ENCODE measurements at regions not wholly inside any gene's neighbourhood (a gene's known extent, or its start where the extent isn't known, plus 50 kb on each side); places are given as distances from the start of the nearest gene placed in this dataset.
"Not testable (repeated sequence)": the region's sequence is repeated elsewhere in the genome, so short reads cannot be mapped to it uniquely, and the experiment has no call there.

GRCh38 chr12:46515829-46516228 is 143.3 kb upstream of the SLC38A2 start:
- no peak for DNase-seq

GRCh38 chr12:46514886-46515285 is 142.3 kb upstream of the SLC38A2 start:
- no peak for DNase-seq

GRCh38 chr12:46510257-46510656 is 137.7 kb upstream of the SLC38A2 start:
- DNase-seq: not testable (repeated sequence)

- DNase-seq: no peak
These were observed 136.6 kb upstream of the SLC38A2 start for GRCh38 chr12:46509135-46509534.

GRCh38 chr12:46508651-46509050 is 136.1 kb upstream of the SLC38A2 start:
- no peak for DNase-seq

- DNase-seq: peak; percentile 36
These were observed 135.2 kb upstream of the SLC38A2 start for GRCh38 chr12:46507766-46508165.

GRCh38 chr12:46506961-46507360 is 134.4 kb upstream of the SLC38A2 start:
- DNase-seq: no peak

GRCh38 chr12:46506198-46506597 is 133.6 kb upstream of the SLC38A2 start:
- DNase-seq: no peak

- no peak for DNase-seq
These were observed 131.9 kb upstream of the SLC38A2 start for GRCh38 chr12:46504494-46504893.

- DNase-seq: no peak
These were observed 131.1 kb upstream of the SLC38A2 start for GRCh38 chr12:46503637-46504175.

- no peak for DNase-seq
These were observed 128.1 kb upstream of the SLC38A2 start for GRCh38 chr12:46500673-46501072.

- DNase-seq: no peak
These were observed 127.3 kb upstream of the SLC38A2 start for GRCh38 chr12:46499901-46500300.

GRCh38 chr12:46499226-46499625 is 126.7 kb upstream of the SLC38A2 start:
- DNase-seq: no peak

- DNase-seq: no peak
These were observed 125.2 kb upstream of the SLC38A2 start for GRCh38 chr12:46497739-46498138.

GRCh38 chr12:46494424-46494823 is 121.9 kb upstream of the SLC38A2 start:
- DNase-seq: peak; percentile 13

- no peak for DNase-seq
These were observed 121.2 kb upstream of the SLC38A2 start for GRCh38 chr12:46493834-46494181.

- no peak for DNase-seq
These were observed 120.7 kb upstream of the SLC38A2 start for GRCh38 chr12:46493150-46493833.

GRCh38 chr12:46492471-46493085 is 120.0 kb upstream of the SLC38A2 start:
- peak; percentile 71 for DNase-seq

- DNase-seq: no peak
These were observed 119.0 kb upstream of the SLC38A2 start for GRCh38 chr12:46491548-46491947.

GRCh38 chr12:46490635-46491034 is 118.1 kb upstream of the SLC38A2 start:
- DNase-seq: no peak

GRCh38 chr12:46489951-46490388 is 117.4 kb upstream of the SLC38A2 start:
- no peak for DNase-seq

GRCh38 chr12:46487567-46488131 is 115.1 kb upstream of the SLC38A2 start:
- DNase-seq: no peak

GRCh38 chr12:46486588-46486987 is 114.0 kb upstream of the SLC38A2 start:
- DNase-seq: no peak

GRCh38 chr12:46485853-46486252 is 113.3 kb upstream of the SLC38A2 start:
- DNase-seq: no peak

All from kidney glomerular epithelial cell (primary cell).